ENCODE measurements at regions not wholly inside any gene's neighbourhood (a gene's known extent, or its start where the extent isn't known, plus 50 kb on each side); places are given as distances from the start of the nearest gene placed in this dataset.

GRCh38 chr12:23361971-23362370 lies 587.5 kb downstream of the SOX5 start:
- TF ChIP-seq ZFX (IDR thresholded peaks at IDR 0.05): no peak
- TF ChIP-seq, protein P1, sequence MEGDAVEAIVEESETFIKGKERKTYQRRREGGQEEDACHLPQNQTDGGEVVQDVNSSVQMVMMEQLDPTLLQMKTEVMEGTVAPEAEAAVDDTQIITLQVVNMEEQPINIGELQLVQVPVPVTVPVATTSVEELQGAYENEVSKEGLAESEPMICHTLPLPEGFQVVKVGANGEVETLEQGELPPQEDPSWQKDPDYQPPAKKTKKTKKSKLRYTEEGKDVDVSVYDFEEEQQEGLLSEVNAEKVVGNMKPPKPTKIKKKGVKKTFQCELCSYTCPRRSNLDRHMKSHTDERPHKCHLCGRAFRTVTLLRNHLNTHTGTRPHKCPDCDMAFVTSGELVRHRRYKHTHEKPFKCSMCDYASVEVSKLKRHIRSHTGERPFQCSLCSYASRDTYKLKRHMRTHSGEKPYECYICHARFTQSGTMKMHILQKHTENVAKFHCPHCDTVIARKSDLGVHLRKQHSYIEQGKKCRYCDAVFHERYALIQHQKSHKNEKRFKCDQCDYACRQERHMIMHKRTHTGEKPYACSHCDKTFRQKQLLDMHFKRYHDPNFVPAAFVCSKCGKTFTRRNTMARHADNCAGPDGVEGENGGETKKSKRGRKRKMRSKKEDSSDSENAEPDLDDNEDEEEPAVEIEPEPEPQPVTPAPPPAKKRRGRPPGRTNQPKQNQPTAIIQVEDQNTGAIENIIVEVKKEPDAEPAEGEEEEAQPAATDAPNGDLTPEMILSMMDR (conservative IDR thresholded peaks at IDR 0.05): peak; percentile 18; the same call in 1 of the 2 replicates
- no peak overlapping the region for H3K27ac ChIP-seq

- no peak for TF ChIP-seq ZFX (IDR thresholded peaks at IDR 0.05)
- TF ChIP-seq, protein P1 (conservative IDR thresholded peaks at IDR 0.05): no peak
- H3K27ac ChIP-seq: no peak overlapping the region
Measured at GRCh38 chr12:23368590-23368989, 580.9 kb downstream of the SOX5 start.

DNA sequence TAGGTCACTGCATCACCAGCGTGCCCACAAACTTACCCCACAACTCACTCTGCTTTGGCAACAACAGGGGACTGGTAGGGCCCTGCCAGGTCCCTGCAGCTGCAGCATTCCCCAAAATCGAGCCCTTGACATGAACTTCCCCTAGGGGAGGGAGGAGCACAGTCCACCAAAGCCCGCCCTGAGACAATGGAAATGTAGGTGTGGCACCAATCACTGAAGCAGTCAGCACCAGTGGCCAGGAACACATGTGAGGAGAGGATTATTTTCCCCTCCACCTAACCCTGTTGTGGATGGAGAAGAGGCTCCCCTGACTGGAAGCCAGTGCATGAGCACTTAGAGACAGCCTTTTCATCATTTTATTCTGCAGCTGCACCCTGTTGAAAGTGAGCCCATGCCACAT lies 573.8 kb downstream of the SOX5 start:
- no peak overlapping the region for H3K27ac ChIP-seq
- no peak for TF ChIP-seq ZFX (IDR thresholded peaks at IDR 0.05)
- TF ChIP-seq, protein P1 (conservative IDR thresholded peaks at IDR 0.05): no peak

DNA sequence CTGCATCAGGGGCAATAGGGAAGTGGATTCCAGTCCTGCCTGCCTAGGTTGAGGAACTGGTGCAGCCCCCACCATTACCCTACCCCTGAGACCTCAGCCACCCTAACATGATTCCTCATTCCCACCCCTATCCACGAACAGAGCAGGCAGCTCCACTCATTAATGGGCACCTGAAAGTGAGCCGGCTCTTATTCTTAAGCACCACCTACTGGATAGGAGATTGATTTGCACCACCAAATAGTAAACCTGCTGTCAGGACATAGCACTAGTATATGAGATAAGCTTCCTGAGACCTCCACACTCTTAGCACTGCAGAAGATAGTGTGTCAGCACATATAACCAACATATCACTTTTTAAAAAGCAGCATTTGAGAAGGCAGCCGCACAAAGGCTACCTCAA lies 573.2 kb downstream of the SOX5 start:
- no peak for TF ChIP-seq ZFX (IDR thresholded peaks at IDR 0.05)
- TF ChIP-seq, protein P1 (conservative IDR thresholded peaks at IDR 0.05): peak; percentile 48
- no peak overlapping the region for H3K27ac ChIP-seq

DNA sequence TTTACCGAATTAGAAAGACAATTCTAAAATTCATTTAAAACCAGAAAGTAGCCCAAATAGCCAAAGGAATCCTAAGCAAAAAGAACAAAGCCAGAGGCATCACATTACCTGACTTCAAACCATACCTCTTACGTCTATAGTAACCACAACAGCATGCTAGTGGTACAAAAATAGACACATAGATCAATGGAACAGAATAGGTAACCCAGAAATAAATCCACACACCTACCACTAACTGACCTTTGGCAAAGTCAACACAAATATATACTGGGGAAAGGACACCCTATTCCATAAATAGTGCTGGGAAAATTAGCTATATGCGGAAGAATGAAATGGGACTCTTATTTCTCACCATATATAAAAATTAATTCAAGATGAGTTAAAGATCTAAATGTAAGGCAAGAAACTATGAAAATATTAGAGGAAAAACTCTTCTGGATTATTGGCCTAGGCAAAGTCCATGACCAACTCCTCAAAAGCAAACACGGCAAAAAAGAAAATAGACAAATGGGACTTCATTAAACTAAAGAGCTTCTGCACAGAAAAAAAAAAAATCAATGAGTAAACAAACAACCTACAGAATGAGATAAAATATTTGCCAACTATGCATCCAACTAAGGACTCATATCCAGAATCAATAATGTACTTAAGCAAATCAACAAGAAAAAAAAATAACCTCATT lies 568.9 kb downstream of the SOX5 start:
- no peak overlapping the region for H3K27ac ChIP-seq
- TF ChIP-seq ZFX (IDR thresholded peaks at IDR 0.05): no peak

DNA sequence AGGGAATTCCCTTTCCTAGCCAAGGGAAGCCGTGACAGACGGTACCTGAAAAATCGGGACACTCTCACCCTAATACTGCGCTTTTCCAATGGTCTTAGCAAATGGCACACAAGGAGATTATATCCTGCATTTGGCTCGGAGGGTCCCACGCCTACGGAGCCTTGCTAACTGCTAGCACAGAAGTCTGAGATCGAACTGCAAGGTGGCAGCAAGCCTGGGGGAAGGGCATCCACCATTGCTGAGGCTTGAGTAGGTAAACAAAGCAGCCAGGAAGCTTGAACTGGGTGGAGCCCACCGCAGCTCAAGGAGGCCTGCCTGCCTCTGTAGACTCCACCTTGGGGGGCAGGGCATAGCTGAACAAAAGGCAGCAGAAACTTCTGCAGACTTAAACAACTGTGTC lies 560.6 kb downstream of the SOX5 start:
- peak overlapping the region; percentile 16 for H3K27ac ChIP-seq

- H3K27ac ChIP-seq: peak overlapping the region; percentile 16
Measured at GRCh38 chr12:23389315-23389714, 560.2 kb downstream of the SOX5 start.

- TF ChIP-seq, protein P1 (conservative IDR thresholded peaks at IDR 0.05): no peak
- TF ChIP-seq ZFX (IDR thresholded peaks at IDR 0.05): no peak
- no peak overlapping the region for H3K27ac ChIP-seq
Measured at GRCh38 chr12:23399402-23399933, 550.0 kb downstream of the SOX5 start.

DNA sequence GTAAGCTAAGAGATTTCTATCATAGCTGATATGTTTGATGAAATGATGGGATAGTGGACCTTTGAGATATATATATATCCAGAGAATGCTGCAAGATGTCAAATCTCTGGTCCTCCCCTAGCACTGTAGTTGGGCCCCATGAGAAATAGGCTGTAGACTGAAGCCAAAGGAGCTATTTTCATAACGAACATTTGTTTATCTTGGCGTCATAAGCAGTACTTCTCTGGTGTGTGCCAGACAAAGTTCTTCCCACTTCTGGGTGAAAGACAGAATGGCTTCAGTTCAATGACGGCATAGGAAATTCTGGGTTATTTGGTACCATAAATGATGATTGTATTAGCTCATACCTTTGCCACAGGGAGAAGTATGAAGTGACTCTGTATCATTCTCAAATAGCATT lies 534.3 kb downstream of the SOX5 start:
- TF ChIP-seq, protein P1 (conservative IDR thresholded peaks at IDR 0.05): no peak
- TF ChIP-seq ZFX (IDR thresholded peaks at IDR 0.05): no peak
- H3K27ac ChIP-seq: no peak overlapping the region

Data from C4-2B (cell line).